ENCODE measurements at regions not wholly inside any gene's neighbourhood (a gene's known extent, or its start where the extent isn't known, plus 50 kb on each side); places are given as distances from the start of the nearest gene placed in this dataset.

- intact Hi-C loops (cut with DNase I; ENCODE audit: low total_unique reads): no loop called here
- H3K4me3 ChIP-seq: no peak overlapping the region
- H3K9me3 ChIP-seq: peaks cover 0 to 5% of the 10 kb centered on the region in 2 donors
- H3K27ac ChIP-seq: no peak overlapping the region
- no peaks in the 10 kb centered on the region for H3K4me1 ChIP-seq
- no peak for TF ChIP-seq CTCF (IDR thresholded peaks at IDR 0.05)
- no peak for TF ChIP-seq POLR2AphosphoS5 (IDR thresholded peaks at IDR 0.05)
- no peak for TF ChIP-seq POLR2A (IDR thresholded peaks at IDR 0.05)
- no peaks in the 10 kb centered on the region for H3K27me3 ChIP-seq
- H3K36me3 ChIP-seq: no peaks in the 10 kb centered on the region
- DNase-seq (ENCODE audit: low spot score in 2 of 2): no peak
These were observed 411.1 kb downstream of the TRIML1 start for GRCh38 chr4:188550296-188550695.

GRCh38 chr4:188551156-188551555, 411.9 kb downstream of the TRIML1 start:
- no peak for TF ChIP-seq POLR2AphosphoS5 (IDR thresholded peaks at IDR 0.05)
- no peak for TF ChIP-seq POLR2A (IDR thresholded peaks at IDR 0.05)
- Histone ChIP-seq H3K4me3 (no peak overlapping the region), H3K27ac (no peak overlapping the region), H3K9me3 (peaks cover 0 to 7% of the 10 kb centered on the region in 2 donors), H3K36me3 (no peaks in the 10 kb centered on the region), H3K27me3 (no peaks in the 10 kb centered on the region), H3K4me1 (no peaks in the 10 kb centered on the region)
- intact Hi-C loops (cut with DNase I; ENCODE audit: low total_unique reads): no loop called here
- no peak for DNase-seq (ENCODE audit: low spot score in 2 of 2)

- intact Hi-C loops (cut with DNase I; ENCODE audit: low total_unique reads): no loop called here
- no peaks in the 10 kb centered on the region for H3K4me1 ChIP-seq
- H3K27me3 ChIP-seq: no peaks in the 10 kb centered on the region
- H3K4me3 ChIP-seq: no peak overlapping the region
- peaks cover 0 to 7% of the 10 kb centered on the region in 2 donors for H3K9me3 ChIP-seq
- no peaks in the 10 kb centered on the region for H3K36me3 ChIP-seq
- no peak for DNase-seq (ENCODE audit: low spot score in 2 of 2)
- TF ChIP-seq CTCF (IDR thresholded peaks at IDR 0.05) (no peak), POLR2AphosphoS5 (IDR thresholded peaks at IDR 0.05) (no peak), POLR2A (IDR thresholded peaks at IDR 0.05) (no peak)
- H3K27ac ChIP-seq: no peak overlapping the region
These were observed 413.6 kb downstream of the TRIML1 start for GRCh38 chr4:188552741-188553275.

GRCh38 chr4:188554413-188554812, 415.2 kb downstream of the TRIML1 start:
- no peak overlapping the region for H3K27ac ChIP-seq
- TF ChIP-seq POLR2AphosphoS5 (IDR thresholded peaks at IDR 0.05) (no peak), POLR2A (IDR thresholded peaks at IDR 0.05) (no peak), CTCF (IDR thresholded peaks at IDR 0.05) (no peak)

GRCh38 chr4:188573104-188573503, 433.9 kb downstream of the TRIML1 start:
- TF ChIP-seq POLR2A (IDR thresholded peaks at IDR 0.05) (no peak), POLR2AphosphoS5 (IDR thresholded peaks at IDR 0.05) (no peak), CTCF (IDR thresholded peaks at IDR 0.05) (no peak)
- Histone ChIP-seq H3K4me3 (no peak overlapping the region), H3K27ac (no peak overlapping the region), H3K27me3 (no peaks in the 10 kb centered on the region), H3K4me1 (no peaks in the 10 kb centered on the region), H3K36me3 (no peaks in the 10 kb centered on the region), H3K9me3 (no peaks in the 10 kb centered on the region)
- DNase-seq (ENCODE audit: low spot score in 2 of 2): no peak
- intact Hi-C loops (cut with DNase I; ENCODE audit: low total_unique reads): no loop called here

More at GRCh38 chr4:188554413-188554812, 415.2 kb downstream of the TRIML1 start:
- intact Hi-C loops (cut with DNase I; ENCODE audit: low total_unique reads): no loop called here
- no peak for DNase-seq (ENCODE audit: low spot score in 2 of 2)
- Histone ChIP-seq H3K9me3 (peaks cover 0 to 7% of the 10 kb centered on the region in 2 donors), H3K36me3 (no peaks in the 10 kb centered on the region), H3K4me3 (no peak overlapping the region), H3K4me1 (no peaks in the 10 kb centered on the region), H3K27me3 (no peaks in the 10 kb centered on the region)

GRCh38 chr4:188578657-188579056, 439.4 kb downstream of the TRIML1 start:
- no peak overlapping the region for H3K27ac ChIP-seq
- TF ChIP-seq POLR2A (IDR thresholded peaks at IDR 0.05): no peak
- no peak for TF ChIP-seq POLR2AphosphoS5 (IDR thresholded peaks at IDR 0.05)
- TF ChIP-seq CTCF (IDR thresholded peaks at IDR 0.05): no peak
- H3K4me1 ChIP-seq: no peaks in the 10 kb centered on the region
- H3K36me3 ChIP-seq: no peaks in the 10 kb centered on the region
- no peak overlapping the region for H3K4me3 ChIP-seq
- H3K27me3 ChIP-seq: no peaks in the 10 kb centered on the region
- H3K9me3 ChIP-seq: no peaks in the 10 kb centered on the region
- intact Hi-C loops (cut with DNase I; ENCODE audit: low total_unique reads): no loop called here
- DNase-seq (ENCODE audit: low spot score in 2 of 2): no peak
